C4-2B (cell line): ENCODE measurements at regions not wholly inside any gene's neighbourhood (a gene's known extent, or its start where the extent isn't known, plus 50 kb on each side); places are given as distances from the start of the nearest gene placed in this dataset.

ENCODE experiments used
- ZFX ChIP-seq: fragments of 450-650 bp; IDR thresholded peaks from 2 replicates; pipeline ENCODE4 v1.6.1; 2017
- TF ChIP-seq, protein P1 (sequence below): fragments of 450-650 bp; conservative IDR thresholded peaks from 2 replicates; pipeline ENCODE4 v1.5.1; 2017; ENCODE audit warnings: mild to moderate bottlenecking

- TF ChIP-seq, protein P1, sequence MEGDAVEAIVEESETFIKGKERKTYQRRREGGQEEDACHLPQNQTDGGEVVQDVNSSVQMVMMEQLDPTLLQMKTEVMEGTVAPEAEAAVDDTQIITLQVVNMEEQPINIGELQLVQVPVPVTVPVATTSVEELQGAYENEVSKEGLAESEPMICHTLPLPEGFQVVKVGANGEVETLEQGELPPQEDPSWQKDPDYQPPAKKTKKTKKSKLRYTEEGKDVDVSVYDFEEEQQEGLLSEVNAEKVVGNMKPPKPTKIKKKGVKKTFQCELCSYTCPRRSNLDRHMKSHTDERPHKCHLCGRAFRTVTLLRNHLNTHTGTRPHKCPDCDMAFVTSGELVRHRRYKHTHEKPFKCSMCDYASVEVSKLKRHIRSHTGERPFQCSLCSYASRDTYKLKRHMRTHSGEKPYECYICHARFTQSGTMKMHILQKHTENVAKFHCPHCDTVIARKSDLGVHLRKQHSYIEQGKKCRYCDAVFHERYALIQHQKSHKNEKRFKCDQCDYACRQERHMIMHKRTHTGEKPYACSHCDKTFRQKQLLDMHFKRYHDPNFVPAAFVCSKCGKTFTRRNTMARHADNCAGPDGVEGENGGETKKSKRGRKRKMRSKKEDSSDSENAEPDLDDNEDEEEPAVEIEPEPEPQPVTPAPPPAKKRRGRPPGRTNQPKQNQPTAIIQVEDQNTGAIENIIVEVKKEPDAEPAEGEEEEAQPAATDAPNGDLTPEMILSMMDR = no peak
- no peak for TF ChIP-seq ZFX
Measured at GRCh38 chr5:144774197-144774596, 603.5 kb downstream of the KCTD16 start.
